Chondrocyte (in vitro differentiated cells): ENCODE measurements at regions not wholly inside any gene's neighbourhood (a gene's known extent, or its start where the extent isn't known, plus 50 kb on each side); places are given as distances from the start of the nearest gene placed in this dataset.

Experiments
- DNase-seq: peaks from one replicate; pipeline ENCODE4 v3.0.0; 2021; ENCODE audit warnings: mixed read lengths, low spot score
- H3K27ac Mint-ChIP-seq: one replicate; pipeline ENCODE4 v1.8.0; 2021; ENCODE audit warnings: mild to moderate bottlenecking, moderate library complexity, mixed read lengths; ENCODE audit not compliant: unreplicated experiment
- H3K27me3 Mint-ChIP-seq: 2 replicates; pipeline ENCODE4 v1.8.0; 2021; ENCODE audit warnings: low read depth, mixed read lengths
- H3K36me3 Mint-ChIP-seq: 2 replicates; pipeline ENCODE4 v1.8.0; 2021; ENCODE audit warnings: low read depth, mixed read lengths
- H3K4me1 Mint-ChIP-seq: 2 replicates; pipeline ENCODE4 v1.8.0; 2021; ENCODE audit warnings: low read depth, mild to moderate bottlenecking, mixed read lengths
- H3K4me3 Mint-ChIP-seq: one replicate; pipeline ENCODE4 v1.8.0; 2021; ENCODE audit warnings: mild to moderate bottlenecking, moderate library complexity, mixed read lengths; ENCODE audit not compliant: unreplicated experiment
- H3K9me3 Mint-ChIP-seq: 2 replicates; pipeline ENCODE4 v1.8.0; 2021; ENCODE audit warnings: low read depth, mixed read lengths
- TF ChIP-seq, protein P1 (sequence below): fragments of 200-600 bp; sonication (generic); IDR thresholded peaks from 2 replicates; pipeline ENCODE4 v1.5.0; 2021; ENCODE audit warnings: antibody characterized with exemption, mild to moderate bottlenecking, moderate library complexity

GRCh38 chr6:23003671-23004467 lies 434.5 kb downstream of the HDGFL1 start:
- H3K27ac Mint-ChIP-seq: peak overlapping the region; percentile 76
- DNase-seq: no peak

DNA sequence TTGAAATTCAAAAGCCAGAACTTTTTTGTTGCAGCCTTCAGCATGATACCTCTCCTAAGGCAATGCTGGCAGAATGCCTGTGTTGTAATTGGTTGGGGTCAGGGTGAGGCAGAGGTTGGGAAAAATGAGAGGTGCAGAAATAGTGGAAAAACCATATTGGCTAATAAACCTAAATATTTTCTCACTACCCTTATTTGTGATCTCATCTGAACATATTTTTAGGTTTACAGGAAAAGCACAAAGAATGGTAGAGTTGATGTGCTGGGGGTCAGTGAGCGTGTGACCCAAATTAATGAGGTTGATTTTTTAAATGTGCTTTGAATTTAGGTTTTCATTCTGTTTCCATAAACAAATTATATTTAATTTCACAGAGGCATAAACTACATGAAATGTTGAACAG lies 437.3 kb downstream of the HDGFL1 start:
- TF ChIP-seq, protein P1, sequence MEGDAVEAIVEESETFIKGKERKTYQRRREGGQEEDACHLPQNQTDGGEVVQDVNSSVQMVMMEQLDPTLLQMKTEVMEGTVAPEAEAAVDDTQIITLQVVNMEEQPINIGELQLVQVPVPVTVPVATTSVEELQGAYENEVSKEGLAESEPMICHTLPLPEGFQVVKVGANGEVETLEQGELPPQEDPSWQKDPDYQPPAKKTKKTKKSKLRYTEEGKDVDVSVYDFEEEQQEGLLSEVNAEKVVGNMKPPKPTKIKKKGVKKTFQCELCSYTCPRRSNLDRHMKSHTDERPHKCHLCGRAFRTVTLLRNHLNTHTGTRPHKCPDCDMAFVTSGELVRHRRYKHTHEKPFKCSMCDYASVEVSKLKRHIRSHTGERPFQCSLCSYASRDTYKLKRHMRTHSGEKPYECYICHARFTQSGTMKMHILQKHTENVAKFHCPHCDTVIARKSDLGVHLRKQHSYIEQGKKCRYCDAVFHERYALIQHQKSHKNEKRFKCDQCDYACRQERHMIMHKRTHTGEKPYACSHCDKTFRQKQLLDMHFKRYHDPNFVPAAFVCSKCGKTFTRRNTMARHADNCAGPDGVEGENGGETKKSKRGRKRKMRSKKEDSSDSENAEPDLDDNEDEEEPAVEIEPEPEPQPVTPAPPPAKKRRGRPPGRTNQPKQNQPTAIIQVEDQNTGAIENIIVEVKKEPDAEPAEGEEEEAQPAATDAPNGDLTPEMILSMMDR: no peak
- no peak overlapping the region for H3K27ac Mint-ChIP-seq
- peaks cover 5% of the 10 kb centered on the region for H3K9me3 Mint-ChIP-seq
- peaks cover 24% of the 10 kb centered on the region for H3K4me1 Mint-ChIP-seq
- no peak for DNase-seq
- no peak overlapping the region for H3K4me3 Mint-ChIP-seq
- H3K36me3 Mint-ChIP-seq: peaks cover 2% of the 10 kb centered on the region
- H3K27me3 Mint-ChIP-seq: no peaks in the 10 kb centered on the region

More at GRCh38 chr6:23003671-23004467, 434.5 kb downstream of the HDGFL1 start:
- peaks cover 1% of the 10 kb centered on the region for H3K36me3 Mint-ChIP-seq
- peaks cover 4% of the 10 kb centered on the region for H3K9me3 Mint-ChIP-seq
- H3K27me3 Mint-ChIP-seq: no peaks in the 10 kb centered on the region
- H3K4me1 Mint-ChIP-seq: peaks cover 24% of the 10 kb centered on the region
- TF ChIP-seq, protein P1: no peak
- H3K4me3 Mint-ChIP-seq: peak overlapping the region; percentile 26

DNA sequence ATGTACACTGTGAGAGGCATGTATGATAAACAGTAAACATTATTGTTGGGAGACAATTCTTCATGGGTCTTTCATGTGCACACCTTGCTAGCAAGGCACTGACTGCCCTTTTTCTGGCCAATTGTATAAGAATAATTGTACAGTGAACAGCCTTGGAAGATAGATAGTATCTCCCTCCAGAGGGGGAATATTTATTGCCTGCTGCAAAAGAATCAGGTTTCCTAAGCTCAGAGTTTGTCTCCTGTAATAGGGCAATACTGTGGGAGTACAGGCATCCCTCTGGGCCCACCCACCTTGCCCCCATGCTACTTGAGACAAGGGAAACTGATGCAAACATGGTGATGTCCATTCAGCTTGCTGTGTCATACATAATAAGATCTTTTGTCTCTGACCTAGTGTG lies 442.2 kb downstream of the HDGFL1 start:
- H3K36me3 Mint-ChIP-seq: peaks cover 2% of the 10 kb centered on the region
- TF ChIP-seq, protein P1: no peak
- H3K27me3 Mint-ChIP-seq: no peaks in the 10 kb centered on the region
- DNase-seq: no peak
- H3K4me3 Mint-ChIP-seq: no peak overlapping the region
- H3K4me1 Mint-ChIP-seq: peaks cover 9% of the 10 kb centered on the region
- H3K9me3 Mint-ChIP-seq: peaks cover 5% of the 10 kb centered on the region
- no peak overlapping the region for H3K27ac Mint-ChIP-seq

- DNase-seq: no peak
- Mint-ChIP-seq H3K27ac (no peak overlapping the region), H3K4me3 (no peak overlapping the region), H3K36me3 (peaks cover 2% of the 10 kb centered on the region), H3K27me3 (no peaks in the 10 kb centered on the region), H3K9me3 (peaks cover 5% of the 10 kb centered on the region), H3K4me1 (peaks cover 18% of the 10 kb centered on the region)
- TF ChIP-seq, protein P1: no peak
Observed at GRCh38 chr6:23013776-23014175, 444.4 kb downstream of the HDGFL1 start.

- Mint-ChIP-seq H3K36me3 (no peaks in the 10 kb centered on the region), H3K4me1 (peaks cover 18% of the 10 kb centered on the region), H3K9me3 (peaks cover 4% of the 10 kb centered on the region), H3K27me3 (no peaks in the 10 kb centered on the region), H3K4me3 (no peak overlapping the region), H3K27ac (peak overlapping the region; percentile 42)
- DNase-seq: no peak
- TF ChIP-seq, protein P1: no peak
Observed at GRCh38 chr6:23016696-23017095, 447.3 kb downstream of the HDGFL1 start.
